H9 (cell line): ENCODE measurements at regions not wholly inside any gene's neighbourhood (a gene's known extent, or its start where the extent isn't known, plus 50 kb on each side); places are given as distances from the start of the nearest gene placed in this dataset.

Experiments
- DNase-seq: peaks from one replicate; pipeline ENCODE4 v3.0.0-alpha.2; 2017
- H2AFZ ChIP-seq: one replicate; pipeline ENCODE4 v1.6.1; 2013; ENCODE audit warnings: mild to moderate bottlenecking, low read length, control low read depth, moderate library complexity
- H2AK5ac ChIP-seq: 2 replicates; pipeline ENCODE4 v1.6.1; 2013; ENCODE audit warnings: low read length, control low read depth, mixed read lengths; ENCODE audit not compliant: insufficient read length
- H2BK120ac ChIP-seq: one replicate; pipeline ENCODE4 v1.6.1; 2013; ENCODE audit warnings: low read depth, mild to moderate bottlenecking, low read length, control low read depth, inconsistent platforms; ENCODE audit not compliant: poor library complexity, severe bottlenecking
- H2BK12ac ChIP-seq: 2 replicates; pipeline ENCODE4 v1.6.1; 2013; ENCODE audit warnings: low read length, control low read depth, mixed read lengths, low read depth; ENCODE audit not compliant: insufficient read length
- H2BK15ac ChIP-seq: 2 replicates; pipeline ENCODE4 v1.6.1; 2013; ENCODE audit warnings: low read depth, low read length, control low read depth
- H2BK20ac ChIP-seq: one replicate; pipeline ENCODE4 v1.6.1; 2013; ENCODE audit warnings: low read depth, mild to moderate bottlenecking, low read length, control low read depth, inconsistent platforms; ENCODE audit not compliant: poor library complexity, severe bottlenecking
- H2BK5ac ChIP-seq: 2 replicates; pipeline ENCODE4 v1.6.1; 2013; ENCODE audit warnings: low read length, control low read depth, mixed read lengths; ENCODE audit not compliant: insufficient read length
- H3K14ac ChIP-seq: 2 replicates; pipeline ENCODE4 v1.6.1; 2013; ENCODE audit warnings: low read length, control low read depth; ENCODE audit not compliant: insufficient read depth
- H3K18ac ChIP-seq: 2 replicates; pipeline ENCODE4 v1.6.1; 2013; ENCODE audit warnings: low read depth, mild to moderate bottlenecking, mixed read lengths, low read length, control low read depth; ENCODE audit not compliant: insufficient read length
- H3K23ac ChIP-seq: 2 replicates; pipeline ENCODE4 v1.6.1; 2013; ENCODE audit warnings: low read length, control low read depth, mixed read lengths, low read depth; ENCODE audit not compliant: insufficient read length
- H3K23me2 ChIP-seq: 2 replicates; pipeline ENCODE4 v1.6.1; 2013; ENCODE audit warnings: low read depth, mild to moderate bottlenecking, mixed read lengths, low read length, control low read depth; ENCODE audit not compliant: insufficient read length, poor library complexity, severe bottlenecking
- H3K27ac ChIP-seq: 2 replicates; pipeline ENCODE4 v1.5.1; 2013; ENCODE audit warnings: low read length, control low read depth, mixed read lengths, low read depth; ENCODE audit not compliant: insufficient read length
- H3K27me3 ChIP-seq: 2 replicates; pipeline ENCODE4 v1.6.1; 2013; ENCODE audit warnings: low read length, control low read depth, inconsistent platforms; ENCODE audit not compliant: insufficient read depth
- H3K4ac ChIP-seq: 2 replicates; pipeline ENCODE4 v1.6.1; 2013; ENCODE audit warnings: low read depth, mild to moderate bottlenecking, control low read depth, inconsistent platforms, low read length, moderate library complexity
- H3K4me1 ChIP-seq: 2 replicates; pipeline ENCODE4 v1.6.1; 2013; ENCODE audit warnings: low read length, control low read depth, inconsistent platforms; ENCODE audit not compliant: insufficient read depth
- H3K4me2 ChIP-seq: 2 replicates; pipeline ENCODE4 v1.6.1; 2013; ENCODE audit warnings: low read length, control low read depth, mixed read lengths; ENCODE audit not compliant: insufficient read length, insufficient read depth
- H3K56ac ChIP-seq: 2 replicates; pipeline ENCODE4 v1.6.1; 2013; ENCODE audit warnings: low read depth, mild to moderate bottlenecking, mixed read lengths, low read length, control low read depth; ENCODE audit not compliant: insufficient read length
- H3K79me1 ChIP-seq: 2 replicates; pipeline ENCODE4 v1.6.1; 2013; ENCODE audit warnings: low read depth, mild to moderate bottlenecking, moderate library complexity, low read length, control low read depth, inconsistent platforms; ENCODE audit not compliant: insufficient read depth, poor library complexity, severe bottlenecking
- H3K79me2 ChIP-seq: 2 replicates; pipeline ENCODE4 v1.6.1; 2013; ENCODE audit warnings: low read length, control low read depth, inconsistent platforms; ENCODE audit not compliant: insufficient read depth
- H3K9ac ChIP-seq: 2 replicates; pipeline ENCODE4 v1.6.1; 2013; ENCODE audit warnings: low read length, control low read depth, mixed read lengths; ENCODE audit not compliant: insufficient read length; ENCODE audit errors: extremely low read depth
- H3K9me3 ChIP-seq: one replicate; pipeline ENCODE4 v1.6.1; 2013; ENCODE audit warnings: low read depth, low read length, inconsistent platforms; ENCODE audit not compliant: control insufficient read depth
- H3T11ph ChIP-seq: one replicate; pipeline ENCODE4 v1.6.1; 2013; ENCODE audit warnings: mild to moderate bottlenecking, low read length, control low read depth, inconsistent platforms
- H4K20me1 ChIP-seq: one replicate; pipeline ENCODE4 v1.6.1; 2013; ENCODE audit not compliant: control insufficient read depth, insufficient read length, insufficient read depth
- H4K5ac ChIP-seq: 2 replicates; pipeline ENCODE4 v1.6.1; 2013; ENCODE audit warnings: low read depth, mild to moderate bottlenecking, mixed read lengths, low read length, control low read depth; ENCODE audit not compliant: insufficient read length
- H4K8ac ChIP-seq: replicated peaks from 2 replicates; pipeline ENCODE4 v1.6.1; 2013; ENCODE audit warnings: low read length, control low read depth, mixed read lengths, low read depth; ENCODE audit not compliant: insufficient read length
- H4K91ac ChIP-seq: 2 replicates; pipeline ENCODE4 v1.6.1; 2013; ENCODE audit warnings: low read depth, mild to moderate bottlenecking, moderate library complexity, mixed read lengths, low read length, control low read depth; ENCODE audit not compliant: insufficient read length
- H3K27ac Mint-ChIP-seq, 3 experiments: 2 replicates in 2 of 3; 3 replicates in 1 of 3; pipeline ENCODE4 v1.8.0; 2020 to 2021; ENCODE audit warnings: mixed read lengths in 3 of 3, mild to moderate bottlenecking in 1 of 3, moderate library complexity in 1 of 3
- H3K27me3 Mint-ChIP-seq: 2 replicates; pipeline ENCODE4 v1.8.0; 2021; ENCODE audit warnings: low read depth, mild to moderate bottlenecking, moderate library complexity, mixed read lengths
- H3K36me3 Mint-ChIP-seq, 3 experiments: 2 replicates in 2 of 3; 3 replicates in 1 of 3; pipeline ENCODE4 v1.8.0; 2020 to 2021; ENCODE audit warnings: low read depth in 3 of 3, mixed read lengths in 3 of 3; ENCODE audit not compliant: insufficient read depth in 1 of 3
- H3K4me1 Mint-ChIP-seq, 2 experiments: 2 replicates each; pipeline ENCODE4 v1.8.0; 2020; ENCODE audit warnings: mixed read lengths in 2 of 2
- H3K4me3 Mint-ChIP-seq, 2 experiments: 2 replicates in 1 of 2; 3 replicates in 1 of 2; pipeline ENCODE4 v1.8.0; 2020 to 2021; ENCODE audit warnings: mild to moderate bottlenecking in 2 of 2, mixed read lengths in 2 of 2, moderate library complexity in 1 of 2
- H3K9me3 Mint-ChIP-seq, 2 experiments: 2 replicates in 1 of 2; 3 replicates in 1 of 2; pipeline ENCODE4 v1.8.0; 2020; ENCODE audit warnings: mild to moderate bottlenecking in 2 of 2, mixed read lengths in 2 of 2, moderate library complexity in 1 of 2
- TF ChIP-seq, protein P1 (sequence below): fragments of 200-600 bp; sonication (generic); conservative IDR thresholded peaks from 3 replicates; pipeline ENCODE4 v1.8.0; 2021; ENCODE audit warnings: antibody characterized with exemption, mild to moderate bottlenecking

DNA sequence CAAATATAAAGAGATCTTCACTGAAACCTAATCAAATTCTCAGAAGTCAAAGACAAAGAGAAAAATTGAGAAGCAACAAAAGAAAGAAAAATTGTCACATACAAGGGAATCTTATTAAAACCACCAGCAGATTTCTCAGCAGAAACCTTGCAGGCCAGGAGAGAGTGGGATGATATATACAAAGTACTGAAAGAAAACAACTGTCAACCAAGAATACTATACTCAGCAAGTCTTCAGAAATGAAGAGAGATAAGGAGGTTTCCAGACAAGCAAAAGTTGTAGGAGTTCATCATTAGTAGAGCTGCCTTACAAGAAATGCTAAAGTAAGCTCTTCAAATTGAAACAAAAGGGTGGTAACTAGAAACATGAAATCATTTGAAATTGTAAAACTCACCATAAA is 345.6 kb downstream of the MAFB start:
- Histone ChIP-seq H2AFZ (no peak overlapping the region), H3K79me2 (no peaks in the 10 kb centered on the region), H3K27me3 (no peaks in the 10 kb centered on the region), H3K14ac (no peak overlapping the region), H3T11ph (no peak overlapping the region), H3K4me2 (no peak overlapping the region), H3K27ac (no peak overlapping the region), H3K18ac (no peak overlapping the region), H3K9me3 (no peaks in the 10 kb centered on the region), H3K4me1 (no peaks in the 10 kb centered on the region), H4K8ac (no peak overlapping the region), H2AK5ac (no peak overlapping the region), H2BK5ac (no peak overlapping the region), H4K20me1 (no peaks in the 10 kb centered on the region), H2BK20ac (no peak overlapping the region), H4K91ac (no peak overlapping the region), H3K23ac (no peak overlapping the region), H3K9ac (no peak overlapping the region), H3K79me1 (no peaks in the 10 kb centered on the region), H2BK15ac (no peak overlapping the region), H4K5ac (no peak overlapping the region), H3K4ac (no peak overlapping the region), H2BK12ac (no peak overlapping the region), H2BK120ac (no peak overlapping the region), H3K23me2 (no peaks in the 10 kb centered on the region), H3K56ac (no peak overlapping the region)
- DNase-seq: no peak
- TF ChIP-seq, protein P1, sequence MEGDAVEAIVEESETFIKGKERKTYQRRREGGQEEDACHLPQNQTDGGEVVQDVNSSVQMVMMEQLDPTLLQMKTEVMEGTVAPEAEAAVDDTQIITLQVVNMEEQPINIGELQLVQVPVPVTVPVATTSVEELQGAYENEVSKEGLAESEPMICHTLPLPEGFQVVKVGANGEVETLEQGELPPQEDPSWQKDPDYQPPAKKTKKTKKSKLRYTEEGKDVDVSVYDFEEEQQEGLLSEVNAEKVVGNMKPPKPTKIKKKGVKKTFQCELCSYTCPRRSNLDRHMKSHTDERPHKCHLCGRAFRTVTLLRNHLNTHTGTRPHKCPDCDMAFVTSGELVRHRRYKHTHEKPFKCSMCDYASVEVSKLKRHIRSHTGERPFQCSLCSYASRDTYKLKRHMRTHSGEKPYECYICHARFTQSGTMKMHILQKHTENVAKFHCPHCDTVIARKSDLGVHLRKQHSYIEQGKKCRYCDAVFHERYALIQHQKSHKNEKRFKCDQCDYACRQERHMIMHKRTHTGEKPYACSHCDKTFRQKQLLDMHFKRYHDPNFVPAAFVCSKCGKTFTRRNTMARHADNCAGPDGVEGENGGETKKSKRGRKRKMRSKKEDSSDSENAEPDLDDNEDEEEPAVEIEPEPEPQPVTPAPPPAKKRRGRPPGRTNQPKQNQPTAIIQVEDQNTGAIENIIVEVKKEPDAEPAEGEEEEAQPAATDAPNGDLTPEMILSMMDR: no peak
- Mint-ChIP-seq H3K4me1 (no peaks in the 10 kb centered on the region), H3K36me3 (peaks cover 11 to 21% (median 15%) of the 10 kb centered on the region in 3 experiments), H3K9me3 (peaks cover 20 to 26% of the 10 kb centered on the region in 2 experiments), H3K27ac (no peak overlapping the region), H3K4me3 (no peak overlapping the region), H3K27me3 (no peaks in the 10 kb centered on the region)
